ENCODE measurements at regions not wholly inside any gene's neighbourhood (a gene's known extent, or its start where the extent isn't known, plus 50 kb on each side); places are given as distances from the start of the nearest gene placed in this dataset.
A peak's percentile ranks its signal among the peaks of the same experiment; 100 is the strongest.

DNA sequence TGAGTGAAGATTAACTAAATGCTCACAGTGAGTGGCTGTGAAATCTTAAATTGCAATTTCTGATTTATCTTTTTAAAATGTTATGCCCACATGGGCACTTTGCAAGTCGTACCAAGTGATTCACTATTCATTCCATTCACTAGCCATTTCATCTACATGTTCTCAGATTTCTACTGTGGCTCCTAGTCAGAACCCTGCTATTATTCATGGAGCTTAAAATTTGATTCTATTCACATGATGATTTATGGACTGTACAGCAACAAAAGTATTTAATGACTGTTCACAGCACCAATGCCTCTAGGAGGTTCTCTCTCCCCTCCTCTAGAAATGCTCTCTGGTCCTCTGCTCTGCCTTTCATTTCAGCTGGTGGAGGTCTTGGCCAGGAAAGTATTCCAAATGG, 133.5 kb upstream of the MAP3K7 start:
- no peaks in the 10 kb centered on the region for H3K27me3 ChIP-seq
- H3K9me3 ChIP-seq (replicated peaks) = no peaks in the 10 kb centered on the region
- peaks cover 13% of the 10 kb centered on the region for H3K4me1 ChIP-seq
- no peaks in the 10 kb centered on the region for H3K36me3 ChIP-seq
- H3K4me3 ChIP-seq = no peak overlapping the region
- DNase-seq = no peak
- H3K27ac ChIP-seq = no peak overlapping the region

DNA sequence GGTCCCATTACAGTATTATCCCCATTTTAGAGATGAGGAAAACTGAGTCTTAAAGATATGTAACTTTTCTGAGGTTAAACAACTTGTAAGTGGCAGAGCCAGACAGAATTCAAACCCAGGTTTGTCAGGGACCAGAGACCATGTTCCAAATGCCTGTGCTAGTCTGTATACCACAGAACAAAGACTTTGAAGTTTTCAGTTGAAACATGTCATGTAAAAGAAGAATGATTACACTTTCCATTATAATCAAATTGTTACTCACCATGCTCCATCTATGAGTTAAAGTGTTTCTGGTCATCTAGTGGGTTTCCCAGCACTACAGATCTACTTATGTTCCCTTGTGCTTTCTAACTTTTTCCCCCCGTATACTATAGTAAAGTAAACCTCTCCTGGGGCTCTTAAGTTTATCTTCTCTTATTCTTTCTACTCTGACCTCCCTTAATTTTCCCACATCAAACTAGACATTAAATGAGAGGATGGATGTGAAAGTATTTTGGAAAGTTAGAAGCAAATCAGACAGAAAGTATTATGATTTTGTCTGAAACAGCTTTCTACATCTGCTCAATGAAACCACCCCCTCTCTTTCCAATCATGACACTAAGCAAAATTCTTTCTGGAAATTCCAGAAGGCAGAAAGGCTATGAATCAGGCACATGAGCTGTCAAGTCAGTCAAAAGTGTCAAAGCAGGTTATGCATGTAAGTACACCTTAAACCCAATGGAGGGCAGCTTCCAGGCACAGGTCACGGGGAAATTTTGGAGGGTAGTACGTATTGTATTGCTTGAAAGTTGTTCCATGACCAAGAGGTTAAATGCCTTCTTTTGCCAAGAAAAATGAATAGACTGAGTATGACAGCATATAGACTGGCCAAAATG, 132.7 kb upstream of the MAP3K7 start:
- no peaks in the 10 kb centered on the region; the same call in 1 of the 2 replicates for H3K9me3 ChIP-seq (replicated peaks)
- no peaks in the 10 kb centered on the region for H3K27me3 ChIP-seq
- DNase-seq = no peak
- H3K27ac ChIP-seq = no peak overlapping the region
- H3K4me3 ChIP-seq = no peak overlapping the region
- peaks cover 16% of the 10 kb centered on the region for H3K4me1 ChIP-seq
- H3K36me3 ChIP-seq = no peaks in the 10 kb centered on the region

DNA sequence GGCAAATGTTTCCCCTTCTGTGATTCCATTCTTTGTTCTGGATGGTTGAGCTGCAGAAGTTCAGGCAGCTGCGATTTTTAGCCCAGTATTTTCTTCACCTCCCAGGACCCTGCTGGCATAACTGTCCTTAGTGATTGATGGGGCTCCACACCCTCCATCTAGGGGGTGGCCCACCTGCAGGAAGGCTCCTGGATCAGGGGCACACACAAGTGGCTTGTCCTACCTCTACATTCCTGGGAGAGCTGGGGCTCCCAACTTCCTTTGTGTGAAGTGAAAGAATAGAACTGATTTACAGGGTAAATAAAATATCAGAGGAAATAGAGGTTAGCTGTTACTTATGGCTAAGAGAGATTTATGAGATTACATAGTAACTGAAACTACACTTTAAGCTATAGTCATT, 129.5 kb upstream of the MAP3K7 start:
- H3K27me3 ChIP-seq = no peaks in the 10 kb centered on the region
- H3K27ac ChIP-seq = no peak overlapping the region
- no peak overlapping the region for H3K4me3 ChIP-seq
- H3K4me1 ChIP-seq = peaks cover 45% of the 10 kb centered on the region
- no peaks in the 10 kb centered on the region; the same call in 1 of the 2 replicates for H3K9me3 ChIP-seq (replicated peaks)
- DNase-seq = no peak
- no peaks in the 10 kb centered on the region for H3K36me3 ChIP-seq

DNA sequence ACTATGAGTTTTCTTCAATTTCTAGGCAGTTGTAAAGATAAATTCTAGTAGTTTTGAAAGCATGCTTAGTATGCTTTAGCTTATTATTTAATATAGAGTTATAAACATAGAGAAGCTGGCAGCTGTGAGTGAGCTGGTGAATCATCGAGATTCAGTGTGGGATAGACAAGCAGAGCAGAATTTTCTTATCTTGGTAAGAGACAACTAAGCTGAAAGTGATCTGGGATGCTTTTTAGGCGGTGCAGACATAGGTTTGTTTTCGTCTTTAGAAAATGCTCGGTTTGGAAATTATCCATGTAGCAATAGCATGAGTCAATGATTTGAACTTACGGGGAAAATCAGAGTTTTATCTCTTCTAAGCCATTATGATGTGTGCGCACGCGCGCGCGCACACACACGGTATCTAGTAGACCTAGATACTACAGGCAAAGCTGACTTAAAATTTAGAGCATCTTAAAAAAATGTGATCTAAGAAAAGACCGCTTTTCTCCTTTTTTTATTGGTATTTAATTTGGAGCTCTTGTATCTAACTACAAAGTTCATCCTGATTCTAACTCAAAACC, 128.3 kb upstream of the MAP3K7 start:
- DNase-seq = no peak
- peaks cover 37% of the 10 kb centered on the region for H3K4me1 ChIP-seq
- H3K36me3 ChIP-seq = no peaks in the 10 kb centered on the region
- no peaks in the 10 kb centered on the region; the same call in 1 of the 2 replicates for H3K9me3 ChIP-seq (replicated peaks)
- H3K27me3 ChIP-seq = no peaks in the 10 kb centered on the region
- H3K4me3 ChIP-seq = no peak overlapping the region
- H3K27ac ChIP-seq = peak overlapping the region; percentile 35

DNA sequence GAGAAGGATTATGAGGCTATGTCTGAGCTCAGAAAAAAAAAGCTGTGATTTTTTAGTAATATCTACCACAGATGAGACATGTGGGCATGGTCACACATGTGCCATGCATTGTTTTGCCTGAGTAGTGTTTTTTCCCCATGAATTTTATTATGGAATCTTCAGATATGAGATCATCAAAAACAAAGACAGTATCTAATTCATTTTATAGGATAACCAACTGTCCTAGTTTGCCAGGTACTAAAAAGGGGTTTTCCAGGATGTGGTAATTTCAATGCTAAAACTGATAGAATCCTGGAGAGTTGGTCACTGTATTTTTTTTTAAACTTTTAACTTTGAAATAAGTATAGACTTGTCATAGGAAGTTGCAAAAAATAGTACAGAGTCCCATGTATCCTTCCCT, 127.4 kb upstream of the MAP3K7 start:
- Histone ChIP-seq H3K4me3 (no peak overlapping the region), H3K27me3 (no peaks in the 10 kb centered on the region), H3K27ac (peak overlapping the region; percentile 35), H3K9me3 (replicated peaks) (no peaks in the 10 kb centered on the region; the same call in 1 of the 2 replicates), H3K4me1 (peaks cover 32% of the 10 kb centered on the region), H3K36me3 (no peaks in the 10 kb centered on the region)
- no peak for DNase-seq

DNA sequence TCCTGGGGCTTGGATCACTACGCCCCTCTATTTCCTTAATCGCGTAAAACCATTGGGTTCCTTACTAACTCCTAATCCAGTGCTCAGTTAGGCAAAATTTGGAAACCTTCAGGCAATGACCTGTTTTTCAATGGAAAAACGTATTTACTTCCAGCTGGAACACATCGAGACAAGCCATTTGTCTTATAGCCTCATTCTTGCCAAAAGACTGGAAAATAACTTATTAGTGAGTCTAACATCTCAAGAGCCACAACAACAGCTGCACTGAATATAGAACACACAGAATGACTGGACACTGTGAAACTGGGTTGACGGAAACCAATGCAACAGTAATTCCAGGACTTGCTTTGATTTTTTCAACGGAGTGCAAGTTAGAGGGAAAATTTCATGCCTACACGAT, 125.2 kb upstream of the MAP3K7 start:
- peaks cover 32% of the 10 kb centered on the region for H3K4me1 ChIP-seq
- DNase-seq = peak; percentile 74 to 89
- H3K4me3 ChIP-seq = no peak overlapping the region
- H3K9me3 ChIP-seq (replicated peaks) = no peaks in the 10 kb centered on the region; the same call in 1 of the 2 replicates
- H3K27ac ChIP-seq = peak overlapping the region; percentile 81
- H3K27me3 ChIP-seq = no peaks in the 10 kb centered on the region
- no peaks in the 10 kb centered on the region for H3K36me3 ChIP-seq

DNA sequence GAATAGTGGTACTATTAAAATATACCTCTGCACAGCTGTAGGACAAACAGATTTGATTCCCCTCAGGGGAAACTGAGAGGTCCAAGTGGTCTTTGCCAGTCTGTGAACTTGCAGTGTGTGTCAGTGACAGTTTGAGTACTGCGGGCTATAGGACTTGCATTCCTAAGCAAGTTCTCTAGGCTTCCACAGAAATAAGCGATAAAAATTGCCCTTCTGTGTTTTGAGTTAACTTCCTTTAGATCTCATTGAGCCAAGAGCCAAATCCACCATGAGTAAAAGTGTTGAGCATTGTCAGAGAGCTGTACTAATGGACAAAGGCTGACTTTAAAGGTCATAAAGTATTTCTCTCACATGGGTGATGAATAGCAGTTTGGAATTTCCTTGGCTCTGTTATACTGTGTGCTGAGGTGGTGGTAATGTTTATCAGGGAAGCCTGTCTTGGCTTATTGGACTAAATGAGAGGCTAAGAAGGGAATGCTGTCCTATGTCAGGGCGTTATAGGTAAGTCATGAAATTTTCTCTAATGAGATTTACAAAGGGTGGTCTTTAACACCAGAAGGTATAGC, 122.6 kb upstream of the MAP3K7 start:
- H3K36me3 ChIP-seq = no peaks in the 10 kb centered on the region
- no peaks in the 10 kb centered on the region; the same call in 1 of the 2 replicates for H3K9me3 ChIP-seq (replicated peaks)
- H3K4me3 ChIP-seq = no peak overlapping the region
- DNase-seq = no peak
- H3K4me1 ChIP-seq = peaks cover 28% of the 10 kb centered on the region
- no peak overlapping the region for H3K27ac ChIP-seq
- no peaks in the 10 kb centered on the region for H3K27me3 ChIP-seq

DNA sequence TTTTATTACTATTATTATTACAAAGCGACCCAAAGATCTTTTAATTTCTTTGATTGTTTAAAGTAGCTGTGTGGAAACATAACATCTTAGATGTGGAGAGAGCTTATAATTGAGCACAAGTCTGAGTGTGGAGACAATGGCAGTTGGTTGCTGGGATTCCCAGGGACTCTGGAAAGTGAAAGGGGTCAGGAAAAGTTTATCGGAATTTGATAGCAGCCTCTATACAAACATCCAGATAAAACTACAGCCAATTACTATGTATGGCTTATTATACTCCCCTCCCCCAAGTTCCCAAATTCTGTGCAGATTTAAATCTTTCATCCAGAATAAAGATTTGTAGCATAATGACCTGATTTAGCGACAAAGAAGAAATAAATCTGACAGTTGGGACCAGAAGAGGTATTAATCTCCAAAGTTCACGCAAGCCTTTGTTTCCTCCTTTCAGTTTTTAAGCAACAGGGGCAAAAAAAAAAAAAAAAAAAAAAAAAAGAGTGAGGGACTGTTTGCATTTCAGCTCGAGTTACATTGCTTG, 121.4 kb upstream of the MAP3K7 start:
- Histone ChIP-seq H3K27me3 (no peaks in the 10 kb centered on the region), H3K36me3 (no peaks in the 10 kb centered on the region), H3K4me1 (peaks cover 16% of the 10 kb centered on the region), H3K9me3 (replicated peaks) (no peaks in the 10 kb centered on the region; the same call in 1 of the 2 replicates), H3K4me3 (no peak overlapping the region), H3K27ac (no peak overlapping the region)
- DNase-seq = no peak

DNA sequence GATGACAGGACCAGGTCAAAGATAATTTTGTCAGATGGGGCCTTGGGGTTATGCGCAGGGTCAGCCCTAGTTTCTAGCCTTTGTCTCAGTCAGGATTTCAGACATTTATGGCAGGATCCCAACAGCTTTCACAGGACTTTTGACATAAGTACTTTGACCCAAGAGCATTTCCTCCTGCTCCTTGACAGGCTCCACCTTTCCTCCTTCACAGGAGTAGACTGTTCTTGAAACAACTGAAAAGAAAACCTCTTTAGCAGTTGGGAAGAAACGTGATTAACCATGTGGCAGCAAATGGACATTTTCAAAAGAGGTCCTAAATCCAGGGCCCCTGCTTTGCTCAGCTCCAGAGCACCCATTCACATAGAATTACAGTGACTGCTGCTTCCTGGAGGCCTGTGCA, 120.4 kb upstream of the MAP3K7 start:
- H3K27me3 ChIP-seq = no peaks in the 10 kb centered on the region
- no peak overlapping the region for H3K27ac ChIP-seq
- H3K9me3 ChIP-seq (replicated peaks) = no peaks in the 10 kb centered on the region; the same call in 1 of the 2 replicates
- H3K36me3 ChIP-seq = no peaks in the 10 kb centered on the region
- DNase-seq = no peak
- no peak overlapping the region for H3K4me3 ChIP-seq
- peaks cover 6% of the 10 kb centered on the region for H3K4me1 ChIP-seq

DNA sequence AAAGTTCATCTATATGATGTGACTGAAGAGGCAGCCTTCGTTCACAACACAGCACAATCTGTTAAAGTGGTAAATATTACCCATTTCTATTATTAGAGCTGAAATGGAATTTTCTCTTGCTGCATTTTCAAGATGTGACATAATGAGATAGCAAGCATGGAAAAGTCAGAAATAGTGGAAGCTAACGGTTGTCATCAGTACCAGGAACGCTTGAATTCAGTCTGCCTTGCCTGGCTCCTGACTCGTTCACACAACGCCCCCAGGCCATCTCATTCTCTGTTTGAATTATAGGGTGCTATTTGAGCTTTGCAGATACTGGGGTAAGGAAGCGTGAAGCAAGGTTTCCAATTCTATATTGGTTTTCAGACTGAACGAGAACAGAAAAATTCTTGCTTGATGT, 116.5 kb upstream of the MAP3K7 start:
- H3K4me3 ChIP-seq = no peak overlapping the region
- peaks cover 9% of the 10 kb centered on the region for H3K4me1 ChIP-seq
- no peaks in the 10 kb centered on the region for H3K36me3 ChIP-seq
- no peaks in the 10 kb centered on the region; the same call in 1 of the 2 replicates for H3K9me3 ChIP-seq (replicated peaks)
- no peak overlapping the region for H3K27ac ChIP-seq
- no peaks in the 10 kb centered on the region for H3K27me3 ChIP-seq
- no peak for DNase-seq

DNA sequence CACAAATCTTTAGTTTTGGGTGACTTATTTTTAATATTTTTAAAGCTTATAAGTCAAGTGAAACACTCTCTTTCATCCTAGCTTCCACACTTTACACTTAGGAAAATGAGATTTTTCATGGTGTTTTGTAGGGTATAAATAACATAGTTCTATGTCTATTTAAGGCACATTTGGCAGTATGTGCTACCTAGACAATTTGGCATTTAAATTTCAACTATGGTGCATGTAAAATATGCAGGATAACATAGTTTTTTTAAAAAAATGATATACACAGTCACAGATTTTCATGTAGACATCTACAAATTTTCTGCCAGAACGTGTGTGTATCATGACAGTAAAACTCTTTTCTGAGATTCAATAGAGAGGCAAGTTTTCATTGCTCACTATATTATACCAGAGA, 115.1 kb upstream of the MAP3K7 start:
- no peaks in the 10 kb centered on the region for H3K36me3 ChIP-seq
- H3K4me1 ChIP-seq = peaks cover 9% of the 10 kb centered on the region
- no peaks in the 10 kb centered on the region; the same call in 1 of the 2 replicates for H3K9me3 ChIP-seq (replicated peaks)
- DNase-seq = no peak
- H3K27me3 ChIP-seq = no peaks in the 10 kb centered on the region
- H3K27ac ChIP-seq = no peak overlapping the region
- H3K4me3 ChIP-seq = no peak overlapping the region

DNA sequence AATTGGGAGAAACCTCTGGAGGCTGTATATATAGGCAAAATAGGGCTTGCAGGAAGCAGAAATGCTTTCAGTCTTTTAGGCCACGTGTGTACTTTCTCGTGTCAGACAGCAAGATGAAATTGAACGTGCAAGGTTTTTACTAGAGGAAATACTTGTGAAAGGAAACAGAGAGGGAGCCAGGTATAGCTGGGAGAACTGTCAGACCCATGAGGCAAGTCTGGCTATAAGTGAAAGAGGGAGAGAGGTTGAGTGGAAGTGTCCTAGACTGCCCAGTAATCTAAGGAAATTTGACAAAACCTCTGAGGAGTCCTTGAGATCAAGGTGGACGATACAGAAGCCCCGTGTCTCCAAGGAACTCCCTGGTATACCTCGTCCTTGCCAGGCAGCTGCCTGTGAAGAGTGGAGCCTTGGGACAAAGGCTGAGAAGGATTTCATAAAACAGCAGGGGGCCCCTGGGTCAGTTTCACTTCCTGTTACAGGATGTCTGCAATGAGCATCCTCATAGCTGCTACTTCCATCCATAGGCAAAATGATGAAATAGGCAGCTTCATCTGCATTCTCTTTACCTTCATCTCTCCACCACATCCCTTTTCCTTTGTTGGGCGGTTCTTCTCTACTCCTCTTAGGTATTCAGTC, 114.4 kb upstream of the MAP3K7 start:
- no peaks in the 10 kb centered on the region; the same call in 1 of the 2 replicates for H3K9me3 ChIP-seq (replicated peaks)
- peak overlapping the region; percentile 15; the same call in 1 of the 2 replicates for H3K27ac ChIP-seq
- H3K27me3 ChIP-seq = no peaks in the 10 kb centered on the region
- no peak overlapping the region for H3K4me3 ChIP-seq
- no peaks in the 10 kb centered on the region for H3K36me3 ChIP-seq
- H3K4me1 ChIP-seq = peaks cover 9% of the 10 kb centered on the region
- DNase-seq = peak; percentile 58 to 72

DNA sequence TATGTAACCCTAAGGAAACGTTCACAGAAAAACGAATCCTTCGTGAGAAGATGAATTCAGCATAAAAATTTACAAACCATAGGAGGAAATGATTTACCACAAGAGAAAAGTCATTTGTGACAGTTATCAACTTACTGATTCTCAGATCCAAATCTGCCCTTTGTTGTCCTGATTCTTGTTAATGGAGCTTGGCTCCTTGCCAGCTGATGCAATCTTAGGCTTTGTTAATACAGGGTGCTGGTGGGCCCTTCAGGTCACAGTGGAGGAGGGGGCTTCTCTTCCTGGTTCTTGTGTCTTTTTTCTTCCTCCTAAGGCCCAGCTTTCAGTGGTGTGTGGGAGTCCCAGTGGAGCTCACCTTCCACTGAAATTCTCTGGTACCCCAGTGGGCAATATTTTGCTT, 108.4 kb upstream of the MAP3K7 start:
- H3K27ac ChIP-seq = no peak overlapping the region
- no peaks in the 10 kb centered on the region for H3K27me3 ChIP-seq
- no peaks in the 10 kb centered on the region for H3K9me3 ChIP-seq (replicated peaks)
- H3K4me1 ChIP-seq = no peaks in the 10 kb centered on the region; the same call in 1 of the 2 replicates
- DNase-seq = no peak
- H3K4me3 ChIP-seq = no peak overlapping the region
- no peaks in the 10 kb centered on the region for H3K36me3 ChIP-seq

DNA sequence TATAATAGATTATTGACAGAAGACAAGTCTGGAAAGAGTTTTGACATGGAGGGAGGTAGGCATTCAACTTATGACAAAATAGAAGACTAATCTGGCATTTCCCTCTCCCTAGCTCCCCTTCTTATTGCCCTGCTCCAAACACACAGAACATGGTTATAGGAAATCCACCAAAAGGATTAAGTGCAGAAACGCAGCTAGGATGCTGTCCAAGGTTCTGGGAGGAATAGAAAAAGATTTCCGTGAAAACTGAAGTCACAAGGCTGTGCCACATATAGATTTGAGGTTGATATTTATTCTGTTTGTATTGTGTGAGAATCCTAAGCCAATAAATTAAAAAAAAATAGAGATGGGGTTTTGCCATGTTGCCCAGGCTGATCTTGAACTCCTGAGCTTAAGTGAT, 107.9 kb upstream of the MAP3K7 start:
- DNase-seq = no peak
- Histone ChIP-seq H3K9me3 (replicated peaks) (no peaks in the 10 kb centered on the region), H3K27ac (no peak overlapping the region), H3K4me1 (no peaks in the 10 kb centered on the region; the same call in 1 of the 2 replicates), H3K36me3 (no peaks in the 10 kb centered on the region), H3K27me3 (no peaks in the 10 kb centered on the region), H3K4me3 (no peak overlapping the region)

DNA sequence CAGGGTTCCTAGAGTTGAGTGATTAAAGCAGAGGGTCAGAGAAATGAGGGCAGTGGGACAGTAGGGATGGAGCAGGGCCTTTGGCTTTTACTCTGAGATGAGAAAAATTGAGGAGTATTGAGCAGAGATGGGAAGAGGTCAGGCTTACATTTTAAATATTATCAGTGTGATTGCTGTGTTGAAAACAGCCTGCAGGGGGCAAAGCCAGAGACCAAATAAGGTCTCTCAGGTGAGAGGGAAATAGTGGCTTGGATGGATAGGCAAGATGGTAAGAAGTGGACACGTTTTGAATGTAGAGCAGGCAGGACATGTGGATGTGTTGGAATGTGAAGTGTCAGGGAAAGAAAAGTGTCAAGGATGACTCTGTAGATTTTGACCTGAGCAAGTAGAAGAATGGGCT, 105.0 kb upstream of the MAP3K7 start:
- no peaks in the 10 kb centered on the region for H3K36me3 ChIP-seq
- H3K27ac ChIP-seq = no peak overlapping the region
- H3K27me3 ChIP-seq = no peaks in the 10 kb centered on the region
- H3K4me1 ChIP-seq = no peaks in the 10 kb centered on the region
- DNase-seq = no peak
- H3K4me3 ChIP-seq = no peak overlapping the region
- H3K9me3 ChIP-seq (replicated peaks) = no peaks in the 10 kb centered on the region
